IgD-negative memory B cell (primary cell): ENCODE measurements at regions not wholly inside any gene's neighbourhood (a gene's known extent, or its start where the extent isn't known, plus 50 kb on each side); places are given as distances from the start of the nearest gene placed in this dataset.

Source experiments
- H3K27ac Mint-ChIP-seq, 3 donors: one replicate each; pipeline ENCODE4 v1.8.0; 2020 to 2022; ENCODE audit warnings: mild to moderate bottlenecking in 3 of 3, mixed read lengths in 3 of 3, moderate library complexity in 1 of 3
- H3K27me3 Mint-ChIP-seq: one replicate; pipeline ENCODE4 v1.8.0; 2021; ENCODE audit warnings: mixed read lengths
- H3K36me3 Mint-ChIP-seq: one replicate; pipeline ENCODE4 v1.8.0; 2020; ENCODE audit warnings: mild to moderate bottlenecking, mixed read lengths
- H3K4me1 Mint-ChIP-seq, 3 donors: one replicate each; pipeline ENCODE4 v1.8.0; 2020 to 2022; ENCODE audit warnings: mixed read lengths in 3 of 3, mild to moderate bottlenecking in 1 of 3
- H3K4me3 Mint-ChIP-seq, 4 donors: one replicate each; pipeline ENCODE4 v1.8.0; 2020 to 2022; ENCODE audit warnings: mild to moderate bottlenecking in 4 of 4, mixed read lengths in 4 of 4, moderate library complexity in 3 of 4
- H3K9me3 Mint-ChIP-seq, 3 donors: one replicate each; pipeline ENCODE4 v1.8.0; 2020 to 2021; ENCODE audit warnings: mixed read lengths in 3 of 3, mild to moderate bottlenecking in 1 of 3

GRCh38 chr10:131772441-131772840, 128.4 kb upstream of the PPP2R2D start:
- Mint-ChIP-seq H3K27me3 (peaks cover 1% of the 10 kb centered on the region), H3K27ac (no peak overlapping the region), H3K4me1 (no peaks in the 10 kb centered on the region)

GRCh38 chr10:131773370-131774343, 127.2 kb upstream of the PPP2R2D start:
- H3K36me3 Mint-ChIP-seq, result no peaks in the 10 kb centered on the region
- no peak overlapping the region for H3K27ac Mint-ChIP-seq
- peaks cover 7 to 21% (median 11%) of the 10 kb centered on the region in 3 donors for H3K9me3 Mint-ChIP-seq
- no peak overlapping the region for H3K4me3 Mint-ChIP-seq
- no peaks in the 10 kb centered on the region for H3K4me1 Mint-ChIP-seq
- H3K27me3 Mint-ChIP-seq, result no peaks in the 10 kb centered on the region

More at GRCh38 chr10:131772441-131772840, 128.4 kb upstream of the PPP2R2D start:
- no peak overlapping the region for H3K4me3 Mint-ChIP-seq
- H3K9me3 Mint-ChIP-seq, result peaks cover 4 to 13% (median 7%) of the 10 kb centered on the region in 3 donors
- H3K36me3 Mint-ChIP-seq, result no peaks in the 10 kb centered on the region

GRCh38 chr10:131774681-131775085, 126.1 kb upstream of the PPP2R2D start:
- Mint-ChIP-seq H3K4me3 (no peak overlapping the region), H3K27ac (no peak overlapping the region), H3K4me1 (no peaks in the 10 kb centered on the region), H3K27me3 (no peaks in the 10 kb centered on the region), H3K36me3 (no peaks in the 10 kb centered on the region), H3K9me3 (peaks cover 7 to 21% (median 11%) of the 10 kb centered on the region in 3 donors)

- H3K4me3 Mint-ChIP-seq, result no peak overlapping the region
These were observed 125.4 kb upstream of the PPP2R2D start for GRCh38 chr10:131775433-131775832.

GRCh38 chr10:131775833-131776232, 125.0 kb upstream of the PPP2R2D start:
- Mint-ChIP-seq H3K4me3 (no peak overlapping the region), H3K4me1 (no peaks in the 10 kb centered on the region), H3K27ac (no peak overlapping the region), H3K27me3 (no peaks in the 10 kb centered on the region), H3K9me3 (peaks cover 7 to 21% (median 15%) of the 10 kb centered on the region in 3 donors), H3K36me3 (no peaks in the 10 kb centered on the region)

More at GRCh38 chr10:131775433-131775832, 125.4 kb upstream of the PPP2R2D start:
- Mint-ChIP-seq H3K9me3 (peaks cover 7 to 21% (median 11%) of the 10 kb centered on the region in 3 donors), H3K27me3 (no peaks in the 10 kb centered on the region), H3K36me3 (no peaks in the 10 kb centered on the region), H3K27ac (no peak overlapping the region), H3K4me1 (no peaks in the 10 kb centered on the region)

- Mint-ChIP-seq H3K27me3 (no peaks in the 10 kb centered on the region), H3K9me3 (peaks cover 7 to 21% (median 15%) of the 10 kb centered on the region in 3 donors), H3K36me3 (no peaks in the 10 kb centered on the region), H3K27ac (no peak overlapping the region), H3K4me3 (no peak overlapping the region), H3K4me1 (no peaks in the 10 kb centered on the region)
These were observed 124.3 kb upstream of the PPP2R2D start for GRCh38 chr10:131776496-131776895.

- no peaks in the 10 kb centered on the region for H3K27me3 Mint-ChIP-seq
- H3K4me3 Mint-ChIP-seq, result no peak overlapping the region
- H3K4me1 Mint-ChIP-seq, result no peaks in the 10 kb centered on the region
- no peak overlapping the region for H3K27ac Mint-ChIP-seq
- H3K9me3 Mint-ChIP-seq, result peaks cover 7 to 25% (median 16%) of the 10 kb centered on the region in 3 donors
- H3K36me3 Mint-ChIP-seq, result no peaks in the 10 kb centered on the region
These were observed 123.6 kb upstream of the PPP2R2D start for GRCh38 chr10:131777162-131777561.

GRCh38 chr10:131777921-131778320, 122.9 kb upstream of the PPP2R2D start:
- Mint-ChIP-seq H3K4me3 (peak overlapping the region in 1 of 4 donors; percentile 85), H3K9me3 (peaks cover 10 to 29% (median 15%) of the 10 kb centered on the region in 3 donors), H3K27me3 (no peaks in the 10 kb centered on the region), H3K27ac (no peak overlapping the region), H3K36me3 (no peaks in the 10 kb centered on the region), H3K4me1 (no peaks in the 10 kb centered on the region)

- H3K27me3 Mint-ChIP-seq, result no peaks in the 10 kb centered on the region
- no peaks in the 10 kb centered on the region for H3K36me3 Mint-ChIP-seq
- H3K9me3 Mint-ChIP-seq, result peaks cover 11 to 29% (median 14%) of the 10 kb centered on the region in 3 donors
- H3K4me3 Mint-ChIP-seq, result no peak overlapping the region
- H3K4me1 Mint-ChIP-seq, result no peaks in the 10 kb centered on the region
- no peak overlapping the region for H3K27ac Mint-ChIP-seq
These were observed 122.4 kb upstream of the PPP2R2D start for GRCh38 chr10:131778385-131778784.

- Mint-ChIP-seq H3K36me3 (no peaks in the 10 kb centered on the region), H3K27me3 (no peaks in the 10 kb centered on the region), H3K27ac (no peak overlapping the region), H3K4me1 (no peaks in the 10 kb centered on the region), H3K9me3 (peaks cover 11 to 29% (median 18%) of the 10 kb centered on the region in 3 donors), H3K4me3 (no peak overlapping the region)
These were observed 122.0 kb upstream of the PPP2R2D start for GRCh38 chr10:131778842-131779241.

- Mint-ChIP-seq H3K27ac (no peak overlapping the region), H3K36me3 (no peaks in the 10 kb centered on the region), H3K27me3 (no peaks in the 10 kb centered on the region), H3K9me3 (peaks cover 11 to 29% (median 18%) of the 10 kb centered on the region in 3 donors), H3K4me3 (peak overlapping the region in 1 of 4 donors; percentile 66), H3K4me1 (no peaks in the 10 kb centered on the region)
These were observed 121.0 kb upstream of the PPP2R2D start for GRCh38 chr10:131779661-131780394.

- Mint-ChIP-seq H3K9me3 (peaks cover 7 to 27% (median 23%) of the 10 kb centered on the region in 3 donors), H3K27me3 (no peaks in the 10 kb centered on the region), H3K27ac (no peak overlapping the region), H3K4me1 (no peaks in the 10 kb centered on the region), H3K4me3 (no peak overlapping the region), H3K36me3 (peaks cover 3% of the 10 kb centered on the region)
These were observed 119.7 kb upstream of the PPP2R2D start for GRCh38 chr10:131781076-131781475.

GRCh38 chr10:131781791-131782190, 119.0 kb upstream of the PPP2R2D start:
- H3K27me3 Mint-ChIP-seq, result no peaks in the 10 kb centered on the region
- H3K4me1 Mint-ChIP-seq, result no peaks in the 10 kb centered on the region
- H3K4me3 Mint-ChIP-seq, result no peak overlapping the region
- peaks cover 3% of the 10 kb centered on the region for H3K36me3 Mint-ChIP-seq
- peak overlapping the region in 1 of 3 donors; percentile 39 for H3K27ac Mint-ChIP-seq
- H3K9me3 Mint-ChIP-seq, result peaks cover 4 to 23% (median 20%) of the 10 kb centered on the region in 3 donors

- Mint-ChIP-seq H3K4me3 (no peak overlapping the region), H3K27ac (peak overlapping the region in 1 of 3 donors; percentile 31), H3K36me3 (peaks cover 3% of the 10 kb centered on the region), H3K27me3 (no peaks in the 10 kb centered on the region), H3K9me3 (peaks cover 4 to 14% (median 7%) of the 10 kb centered on the region in 3 donors), H3K4me1 (peaks cover 0 to 1% (median 0%) of the 10 kb centered on the region in 3 donors)
These were observed 116.3 kb upstream of the PPP2R2D start for GRCh38 chr10:131784363-131785120.
